Smooth muscle cell (in vitro differentiated cells): ENCODE measurements at regions not wholly inside any gene's neighbourhood (a gene's known extent, or its start where the extent isn't known, plus 50 kb on each side); places are given as distances from the start of the nearest gene placed in this dataset.

Experiments
- DNase-seq: peaks from one replicate; lab custom pipeline; 2025; ENCODE audit not compliant: unreplicated experiment; lab: John Stamatoyannopoulos, UW
- H2AFZ ChIP-seq: fragments of 200-600 bp; sonication (generic); 2 replicates; pipeline ENCODE4 v1.6.0; 2016; ENCODE audit warnings: antibody characterized with exemption, low read depth, mild to moderate bottlenecking
- H3F3A ChIP-seq: fragments of 200-600 bp; sonication (generic); 2 replicates; pipeline ENCODE4 v1.6.0; 2017; ENCODE audit warnings: antibody characterized with exemption, low read depth
- H3K27ac ChIP-seq: fragments of 200-600 bp; sonication (generic); 2 replicates; pipeline ENCODE4 v1.5.1; 2016; ENCODE audit warnings: low read depth, mild to moderate bottlenecking
- H3K27me3 ChIP-seq: fragments of 200-600 bp; sonication (generic); 2 replicates; pipeline ENCODE4 v1.6.1; 2016; ENCODE audit warnings: low read depth, mild to moderate bottlenecking
- H3K36me3 ChIP-seq: fragments of 200-600 bp; sonication (generic); 2 replicates; pipeline ENCODE4 v1.5.1; 2016; ENCODE audit warnings: low read depth
- H3K4me1 ChIP-seq: fragments of 200-600 bp; sonication (generic); 2 replicates; pipeline ENCODE4 v1.5.1; 2016; ENCODE audit warnings: low read depth
- H3K4me2 ChIP-seq: fragments of 200-600 bp; sonication (generic); 2 replicates; pipeline ENCODE4 v1.6.0; 2016; ENCODE audit warnings: mild to moderate bottlenecking
- H3K4me3 ChIP-seq: fragments of 200-600 bp; sonication (generic); 2 replicates; pipeline ENCODE4 v1.5.1; 2016; ENCODE audit warnings: mild to moderate bottlenecking
- H3K79me2 ChIP-seq: fragments of 200-600 bp; sonication (generic); 2 replicates; pipeline ENCODE4 v1.6.0; 2016; ENCODE audit warnings: low read depth, mild to moderate bottlenecking
- H3K9ac ChIP-seq: fragments of 200-600 bp; sonication (generic); 2 replicates; pipeline ENCODE4 v1.6.0; 2016; ENCODE audit warnings: low read depth
- H3K9me3 ChIP-seq: fragments of 200-600 bp; sonication (generic); replicated peaks from 2 replicates; pipeline ENCODE4 v1.5.1; 2016; ENCODE audit warnings: low read depth
- H4K20me1 ChIP-seq: fragments of 200-600 bp; sonication (generic); 2 replicates; pipeline ENCODE4 v1.6.0; 2016; ENCODE audit warnings: low read depth
- WGBS: methylation state at CpG from one replicate; pipeline ENCODE4 v1.1.7; 2016; ENCODE audit warnings: low lambda C conversion rate; 5-methylcytosine and 5-hydroxymethylcytosine counted together
- TF ChIP-seq, protein P1 (sequence below): fragments of 200-600 bp; sonication (generic); IDR thresholded peaks from 2 replicates; pipeline ENCODE4 v1.5.1; 2017; ENCODE audit warnings: borderline replicate concordance, mild to moderate bottlenecking, antibody characterized with exemption; ENCODE audit not compliant: insufficient read depth, poor library complexity, severe bottlenecking

DNA sequence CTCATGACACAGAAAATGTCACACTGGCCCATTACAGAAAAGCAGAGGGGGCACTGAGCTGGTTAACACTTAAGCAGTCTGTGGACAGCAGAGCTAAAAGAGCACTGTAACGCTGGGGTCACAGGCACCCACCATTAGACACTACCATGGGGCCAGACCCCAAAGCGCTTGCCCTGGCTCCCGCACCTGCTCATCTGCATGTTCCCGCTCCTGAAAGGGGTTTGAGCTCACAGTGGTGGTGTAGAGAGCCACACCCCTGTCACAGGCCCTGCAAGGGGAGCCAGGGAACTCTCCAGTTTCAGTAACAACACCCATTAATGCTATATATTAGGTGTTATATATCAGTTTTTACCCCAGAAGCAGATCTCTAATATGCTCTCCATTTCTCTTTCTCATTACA lies 187.0 kb downstream of the ANKRD50 start:
- Histone ChIP-seq H3K4me3 (no peak overlapping the region), H3K9me3 (no peaks in the 10 kb centered on the region), H3K4me2 (no peak overlapping the region), H3K79me2 (no peaks in the 10 kb centered on the region), H3K27me3 (no peaks in the 10 kb centered on the region), H3K4me1 (no peaks in the 10 kb centered on the region), H3F3A (no peaks in the 10 kb centered on the region), H3K27ac (no peak overlapping the region), H3K9ac (no peak overlapping the region), H3K36me3 (no peaks in the 10 kb centered on the region), H2AFZ (no peak overlapping the region), H4K20me1 (no peaks in the 10 kb centered on the region)
- WGBS = 96% methylated on average over 4 of the region's 4 CpGs
- TF ChIP-seq, protein P1, sequence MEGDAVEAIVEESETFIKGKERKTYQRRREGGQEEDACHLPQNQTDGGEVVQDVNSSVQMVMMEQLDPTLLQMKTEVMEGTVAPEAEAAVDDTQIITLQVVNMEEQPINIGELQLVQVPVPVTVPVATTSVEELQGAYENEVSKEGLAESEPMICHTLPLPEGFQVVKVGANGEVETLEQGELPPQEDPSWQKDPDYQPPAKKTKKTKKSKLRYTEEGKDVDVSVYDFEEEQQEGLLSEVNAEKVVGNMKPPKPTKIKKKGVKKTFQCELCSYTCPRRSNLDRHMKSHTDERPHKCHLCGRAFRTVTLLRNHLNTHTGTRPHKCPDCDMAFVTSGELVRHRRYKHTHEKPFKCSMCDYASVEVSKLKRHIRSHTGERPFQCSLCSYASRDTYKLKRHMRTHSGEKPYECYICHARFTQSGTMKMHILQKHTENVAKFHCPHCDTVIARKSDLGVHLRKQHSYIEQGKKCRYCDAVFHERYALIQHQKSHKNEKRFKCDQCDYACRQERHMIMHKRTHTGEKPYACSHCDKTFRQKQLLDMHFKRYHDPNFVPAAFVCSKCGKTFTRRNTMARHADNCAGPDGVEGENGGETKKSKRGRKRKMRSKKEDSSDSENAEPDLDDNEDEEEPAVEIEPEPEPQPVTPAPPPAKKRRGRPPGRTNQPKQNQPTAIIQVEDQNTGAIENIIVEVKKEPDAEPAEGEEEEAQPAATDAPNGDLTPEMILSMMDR = no peak
- no peak for DNase-seq

DNA sequence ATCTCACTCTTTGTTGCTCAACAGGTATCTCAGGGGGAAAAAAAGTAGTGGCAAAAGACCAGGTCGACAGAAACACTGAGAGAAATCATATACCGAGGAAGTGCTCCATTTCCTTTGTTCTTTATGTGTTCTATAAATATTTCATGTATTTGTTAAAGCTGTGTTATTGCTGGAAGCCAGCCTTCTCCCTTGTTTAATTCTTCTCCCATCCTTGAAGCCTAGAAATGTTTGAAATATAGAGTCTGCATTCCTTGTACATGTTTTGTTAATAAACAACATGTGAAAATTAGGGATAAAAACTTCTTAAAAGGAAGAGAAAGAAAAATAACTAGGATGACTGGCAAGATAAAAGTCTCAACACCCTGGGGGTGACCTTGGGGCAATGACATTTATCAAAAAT lies 186.2 kb downstream of the ANKRD50 start:
- H4K20me1 ChIP-seq = no peaks in the 10 kb centered on the region
- no peaks in the 10 kb centered on the region for H3K27me3 ChIP-seq
- DNase-seq = no peak
- TF ChIP-seq, protein P1 = no peak
- no peak overlapping the region for H3K27ac ChIP-seq
- no peak overlapping the region for H2AFZ ChIP-seq
- H3K4me3 ChIP-seq = no peak overlapping the region
- H3K4me2 ChIP-seq = no peak overlapping the region
- no peaks in the 10 kb centered on the region for H3K4me1 ChIP-seq
- no peaks in the 10 kb centered on the region for H3K36me3 ChIP-seq
- 82% methylated on average over 2 of the region's 2 CpGs for WGBS
- no peak overlapping the region for H3K9ac ChIP-seq
- no peaks in the 10 kb centered on the region for H3F3A ChIP-seq
- no peaks in the 10 kb centered on the region for H3K9me3 ChIP-seq
- no peaks in the 10 kb centered on the region for H3K79me2 ChIP-seq

DNA sequence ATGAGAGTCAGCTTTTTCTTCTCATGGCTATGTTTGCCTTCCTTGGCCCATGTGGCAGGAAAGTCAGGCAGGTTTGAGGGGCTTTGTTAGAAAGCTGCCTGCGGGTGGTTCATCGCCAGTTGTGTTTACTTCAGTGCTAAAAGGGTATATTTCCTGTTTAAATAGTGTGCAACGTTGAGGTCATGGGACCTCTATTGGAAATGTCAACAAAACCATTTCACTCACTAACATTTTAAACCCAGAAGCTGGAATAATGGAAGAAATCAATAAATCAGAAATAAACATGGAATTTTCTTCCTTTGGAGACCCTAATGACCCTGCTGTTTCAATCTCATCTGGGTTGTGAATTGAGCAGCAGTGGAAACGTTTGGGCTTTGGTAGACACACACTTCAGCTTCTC lies 185.8 kb downstream of the ANKRD50 start:
- no peaks in the 10 kb centered on the region for H3K79me2 ChIP-seq

DNA sequence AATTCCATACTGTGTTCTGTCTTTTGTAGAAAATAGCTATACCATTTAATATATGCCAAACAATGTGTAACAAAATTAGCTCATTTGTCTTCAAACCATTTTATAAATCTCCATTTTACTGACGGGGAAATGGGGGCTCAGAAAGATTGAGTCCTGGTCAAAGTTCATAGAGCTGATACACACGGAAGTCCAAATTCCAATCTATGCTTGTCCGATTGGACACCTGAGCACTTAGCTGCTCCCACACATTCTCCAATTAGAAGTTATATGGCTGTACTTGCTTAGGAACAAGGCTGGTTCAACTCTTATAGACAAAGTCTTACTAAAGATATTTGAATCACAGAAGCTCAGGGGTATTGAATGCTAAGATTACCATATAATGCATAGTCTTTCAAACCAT lies 185.2 kb downstream of the ANKRD50 start:
- Histone ChIP-seq H3K36me3 (no peaks in the 10 kb centered on the region), H3K9ac (no peak overlapping the region), H3K4me3 (no peak overlapping the region), H3K79me2 (no peaks in the 10 kb centered on the region), H3F3A (no peaks in the 10 kb centered on the region), H3K4me1 (no peaks in the 10 kb centered on the region), H3K4me2 (no peak overlapping the region), H2AFZ (no peak overlapping the region), H3K27ac (no peak overlapping the region), H4K20me1 (no peaks in the 10 kb centered on the region), H3K27me3 (no peaks in the 10 kb centered on the region), H3K9me3 (no peaks in the 10 kb centered on the region)
- 97% methylated on average over 3 of the region's 3 CpGs for WGBS
- DNase-seq = no peak
- TF ChIP-seq, protein P1 = no peak

More for the DNA sequence above, 185.8 kb downstream of the ANKRD50 start:
- no peak overlapping the region for H3K4me2 ChIP-seq
- no peaks in the 10 kb centered on the region for H4K20me1 ChIP-seq
- no peak overlapping the region for H3K4me3 ChIP-seq
- TF ChIP-seq, protein P1 = no peak
- H3K4me1 ChIP-seq = no peaks in the 10 kb centered on the region
- no peak overlapping the region for H3K9ac ChIP-seq
- WGBS = 78% methylated on average over 4 of the region's 4 CpGs
- no peak overlapping the region for H3K27ac ChIP-seq
- no peak overlapping the region for H2AFZ ChIP-seq
- H3K9me3 ChIP-seq = no peaks in the 10 kb centered on the region
- H3K27me3 ChIP-seq = no peaks in the 10 kb centered on the region
- H3K36me3 ChIP-seq = no peaks in the 10 kb centered on the region
- no peak for DNase-seq
- H3F3A ChIP-seq = no peaks in the 10 kb centered on the region
